IMR-90 (cell line): ENCODE measurements at regions not wholly inside any gene's neighbourhood (a gene's known extent, or its start where the extent isn't known, plus 50 kb on each side); places are given as distances from the start of the nearest gene placed in this dataset.

Experiments used
- ATAC-seq: fragments of 200-7000 bp; cut with Tn5 transposase; 2 replicates; pipeline ENCODE4 v1.9.1; 2020; ENCODE audit warnings: low read depth, mild to moderate bottlenecking, moderate library complexity
- BruUV-seq: library from RNA; stranded (reverse); fragments of 400-500 nt; replicated peaks from 2 replicates; lab custom pipeline; 2021; lab: Mats Ljungman, UMichigan
- CTCF ChIA-PET: fragments of 300-600 bp; formaldehyde crosslinking; extraction: SDS; loops from one replicate; lab custom pipeline; 2021; ENCODE audit warnings: antibody characterized with exemption; lab: Yijun Ruan, JAX
- POLR2A ChIA-PET: fragments of 300-600 bp; sonication (Branson Sonifier 250); formaldehyde crosslinking; loops from one replicate; lab custom pipeline; 2022; ENCODE audit warnings: antibody characterized with exemption; ENCODE audit not compliant: unreplicated experiment; lab: Charles Lee
- DNase-seq: peaks from one replicate; pipeline ENCODE4 v3.0.0; 2013
- H2AFZ ChIP-seq: replicated peaks from 2 replicates; pipeline ENCODE3; 2013; ENCODE audit warnings: low read length, mild to moderate bottlenecking; ENCODE audit not compliant: poor library complexity
- H2AK5ac ChIP-seq: 2 replicates; pipeline ENCODE4 v1.6.1; 2013; ENCODE audit warnings: low read depth, low read length, inconsistent platforms
- H2AK9ac ChIP-seq: replicated peaks from 2 replicates; pipeline ENCODE3; 2013; ENCODE audit warnings: mild to moderate bottlenecking, low read depth, low read length, moderate library complexity; ENCODE audit not compliant: poor library complexity
- H2BK120ac ChIP-seq: 2 replicates; pipeline ENCODE4 v1.6.1; 2013; ENCODE audit warnings: low read depth, low read length, inconsistent platforms
- H2BK15ac ChIP-seq: 3 replicates; pipeline ENCODE4 v1.6.1; 2013; ENCODE audit warnings: low read depth, low read length, inconsistent platforms
- H2BK20ac ChIP-seq: 2 replicates; pipeline ENCODE4 v1.6.1; 2013; ENCODE audit warnings: low read depth, mild to moderate bottlenecking, inconsistent platforms, low read length, moderate library complexity
- H2BK5ac ChIP-seq: 2 replicates; pipeline ENCODE4 v1.6.1; 2013; ENCODE audit warnings: mild to moderate bottlenecking, low read depth, low read length, inconsistent platforms; ENCODE audit not compliant: poor library complexity, severe bottlenecking
- H3K14ac ChIP-seq: replicated peaks from 2 replicates; pipeline ENCODE4 v1.6.1; 2013; ENCODE audit warnings: low read depth, low read length, inconsistent platforms
- H3K18ac ChIP-seq: 2 replicates; pipeline ENCODE4 v1.6.1; 2013; ENCODE audit warnings: low read depth, low read length, control low read depth
- H3K23ac ChIP-seq: 2 replicates; pipeline ENCODE4 v1.6.1; 2013; ENCODE audit warnings: low read depth, low read length, inconsistent platforms
- H3K27ac ChIP-seq: 2 replicates; pipeline ENCODE4 v1.5.1; 2013; ENCODE audit warnings: mild to moderate bottlenecking, control low read depth, low read length; ENCODE audit not compliant: insufficient read depth
- H3K27me3 ChIP-seq: 2 replicates; pipeline ENCODE4 v1.6.1; 2013; ENCODE audit warnings: low read length; ENCODE audit not compliant: control insufficient read depth, insufficient read depth
- H3K36me3 ChIP-seq: 2 replicates; pipeline ENCODE4 v1.6.1; 2013; ENCODE audit warnings: low read length, mixed read lengths; ENCODE audit not compliant: control insufficient read depth, insufficient read depth
- H3K4ac ChIP-seq: 2 replicates; pipeline ENCODE4 v1.6.1; 2013; ENCODE audit warnings: low read depth, low read length, inconsistent platforms
- H3K4me1 ChIP-seq: 2 replicates; pipeline ENCODE4 v1.6.1; 2013; ENCODE audit warnings: low read length, mixed read lengths; ENCODE audit not compliant: control insufficient read depth, insufficient read depth
- H3K4me2 ChIP-seq: 2 replicates; pipeline ENCODE4 v1.6.1; 2013; ENCODE audit warnings: low read depth, mild to moderate bottlenecking, control low read depth, low read length, moderate library complexity
- H3K4me3 ChIP-seq: 2 replicates; pipeline ENCODE4 v1.5.1; 2013; ENCODE audit warnings: low read depth, mild to moderate bottlenecking, control low read depth, low read length, moderate library complexity; ENCODE audit not compliant: insufficient read depth
- H3K56ac ChIP-seq: 2 replicates; pipeline ENCODE4 v1.6.1; 2013; ENCODE audit warnings: low read length, inconsistent platforms; ENCODE audit not compliant: insufficient read depth; ENCODE audit errors: extremely low read depth
- H3K79me1 ChIP-seq, 2 experiments: 2 replicates each; pipeline ENCODE4 v1.6.1; 2013; ENCODE audit warnings: low read length in 2 of 2, inconsistent platforms in 1 of 2, low read depth in 1 of 2
- H3K9ac ChIP-seq: 2 replicates; pipeline ENCODE4 v1.6.1; 2013; ENCODE audit warnings: low read depth, low read length, control low read depth
- H3K9me1 ChIP-seq: 2 replicates; pipeline ENCODE4 v1.6.1; 2013; ENCODE audit warnings: low read length, inconsistent platforms; ENCODE audit not compliant: insufficient read depth
- H3K9me3 ChIP-seq: 2 replicates; pipeline ENCODE4 v1.6.1; 2013; ENCODE audit warnings: low read length; ENCODE audit not compliant: control insufficient read depth, insufficient read depth
- H4K20me1 ChIP-seq: 2 replicates; pipeline ENCODE4 v1.6.1; 2013; ENCODE audit warnings: low read length, inconsistent platforms; ENCODE audit not compliant: insufficient read depth
- H4K5ac ChIP-seq: 2 replicates; pipeline ENCODE4 v1.6.1; 2013; ENCODE audit warnings: mild to moderate bottlenecking, low read depth, low read length, control low read depth
- H4K8ac ChIP-seq, 2 experiments: 2 replicates each; pipeline ENCODE4 v1.6.1; 2013; ENCODE audit warnings: low read depth in 2 of 2, low read length in 2 of 2, control low read depth in 1 of 2, inconsistent platforms in 1 of 2
- H4K91ac ChIP-seq: 2 replicates; pipeline ENCODE4 v1.6.1; 2013; ENCODE audit warnings: low read depth, low read length, inconsistent platforms; ENCODE audit not compliant: insufficient read depth
- BHLHE40 ChIP-seq: fragments of 150-350 bp; IDR thresholded peaks from 2 replicates; pipeline ENCODE4 v1.6.1; 2016; ENCODE audit warnings: mild to moderate bottlenecking, low read depth, low read length
- CEBPB ChIP-seq: IDR thresholded peaks from 2 replicates; pipeline ENCODE4 v1.6.1; 2012; ENCODE audit warnings: low read depth, low read length, improper control_type of control experiment
- CHD1 ChIP-seq: IDR thresholded peaks from 2 replicates; pipeline ENCODE4 v1.6.1; 2012; ENCODE audit warnings: low read depth, low read length, improper control_type of control experiment
- MAFK ChIP-seq: IDR thresholded peaks from 2 replicates; pipeline ENCODE4 v1.6.1; 2012; ENCODE audit warnings: low read depth, low read length, improper control_type of control experiment
- MAZ ChIP-seq: IDR thresholded peaks from 2 replicates; pipeline ENCODE4 v1.6.1; 2012; ENCODE audit warnings: low read depth, mild to moderate bottlenecking, low read length, improper control_type of control experiment, moderate library complexity, borderline replicate concordance
- MXI1 ChIP-seq: IDR thresholded peaks from 2 replicates; pipeline ENCODE4 v1.6.1; 2012; ENCODE audit warnings: low read depth, mild to moderate bottlenecking, low read length, moderate library complexity, borderline replicate concordance
- NFE2L2 ChIP-seq: fragments of 150-350 bp; IDR thresholded peaks from 2 replicates; pipeline ENCODE4 v1.6.1; 2016; ENCODE audit warnings: low read depth, mild to moderate bottlenecking, low read length
- POLR2A ChIP-seq: IDR thresholded peaks from 2 replicates; pipeline ENCODE4 v1.6.1; 2012; ENCODE audit warnings: mild to moderate bottlenecking, low read depth, low read length
- RAD21 ChIP-seq: IDR thresholded peaks from 2 replicates; pipeline ENCODE4 v1.6.1; 2012; ENCODE audit warnings: low read length, improper control_type of control experiment
- RCOR1 ChIP-seq: IDR thresholded peaks from 2 replicates; pipeline ENCODE4 v1.6.1; 2012; ENCODE audit warnings: mild to moderate bottlenecking, low read length, improper control_type of control experiment; ENCODE audit not compliant: insufficient replicate concordance
- RFX5 ChIP-seq: IDR thresholded peaks from 2 replicates; pipeline ENCODE4 v1.8.0; 2012; ENCODE audit warnings: low read depth, mild to moderate bottlenecking, low read length, moderate library complexity
- SMC3 ChIP-seq: fragments of 150-350 bp; IDR thresholded peaks from 2 replicates; pipeline ENCODE4 v1.6.1; 2016; ENCODE audit warnings: low read depth, mild to moderate bottlenecking, antibody characterized with exemption, low read length, moderate library complexity
- WGBS, 2 experiments: methylation state at CpG; one replicate each; pipeline versions ENCODE4 v1.1.5 to v1.1.7; 2013; ENCODE audit warnings: missing lambda C conversion rate in 2 of 2; ENCODE audit not compliant: insufficient read length in 1 of 2; ENCODE audit errors: extremely low coverage in 2 of 2; 5-methylcytosine and 5-hydroxymethylcytosine counted together
- dilution Hi-C: fragments of 300-500 bp; cut with HindIII; formaldehyde crosslinking; loops from one replicate; pipeline ENCODE4 v1.14.3; 2018; ENCODE audit warnings: low sequenced_read_pairs; ENCODE audit not compliant: unreplicated experiment
- in situ Hi-C: fragments of 300-500 bp; cut with MboI; formaldehyde crosslinking; loops from 3 replicates; pipeline ENCODE4 v1.14.3; 2019; ENCODE audit warnings: low sequenced_read_pairs, inconsistent platforms, mixed read lengths
- intact Hi-C: fragments of 100-400 bp; cut with micrococcal nuclease; formaldehyde crosslinking; loops from 2 replicates; pipeline ENCODE4 v1.10.0; 2022
- TF ChIP-seq, protein P1 (sequence below): conservative IDR thresholded peaks from 2 replicates; pipeline ENCODE4 v1.5.1; 2012; ENCODE audit warnings: mild to moderate bottlenecking, low read depth, low read length, improper control_type of control experiment

GRCh38 chr11:71330996-71331395 lies 78.6 kb upstream of the SHANK2 start:
- no peak overlapping the region for H2AK5ac ChIP-seq
- H3K4me1 ChIP-seq, result no peaks in the 10 kb centered on the region
- H3K79me1 ChIP-seq, result no peaks in the 10 kb centered on the region
- no peak overlapping the region for H4K8ac ChIP-seq
- no peaks in the 10 kb centered on the region for H3K9me1 ChIP-seq
- DNase-seq, result no peak
- ChIA-PET CTCF (no interaction called here), POLR2A (no interaction called here)
- no peak overlapping the region for H2BK15ac ChIP-seq
- intact Hi-C loops (no loop called here), in situ Hi-C loops (no loop called here), dilution Hi-C loops (no loop called here)
- H3K27ac ChIP-seq, result no peak overlapping the region
- no peak for TF ChIP-seq RFX5
- TF ChIP-seq, protein P1, sequence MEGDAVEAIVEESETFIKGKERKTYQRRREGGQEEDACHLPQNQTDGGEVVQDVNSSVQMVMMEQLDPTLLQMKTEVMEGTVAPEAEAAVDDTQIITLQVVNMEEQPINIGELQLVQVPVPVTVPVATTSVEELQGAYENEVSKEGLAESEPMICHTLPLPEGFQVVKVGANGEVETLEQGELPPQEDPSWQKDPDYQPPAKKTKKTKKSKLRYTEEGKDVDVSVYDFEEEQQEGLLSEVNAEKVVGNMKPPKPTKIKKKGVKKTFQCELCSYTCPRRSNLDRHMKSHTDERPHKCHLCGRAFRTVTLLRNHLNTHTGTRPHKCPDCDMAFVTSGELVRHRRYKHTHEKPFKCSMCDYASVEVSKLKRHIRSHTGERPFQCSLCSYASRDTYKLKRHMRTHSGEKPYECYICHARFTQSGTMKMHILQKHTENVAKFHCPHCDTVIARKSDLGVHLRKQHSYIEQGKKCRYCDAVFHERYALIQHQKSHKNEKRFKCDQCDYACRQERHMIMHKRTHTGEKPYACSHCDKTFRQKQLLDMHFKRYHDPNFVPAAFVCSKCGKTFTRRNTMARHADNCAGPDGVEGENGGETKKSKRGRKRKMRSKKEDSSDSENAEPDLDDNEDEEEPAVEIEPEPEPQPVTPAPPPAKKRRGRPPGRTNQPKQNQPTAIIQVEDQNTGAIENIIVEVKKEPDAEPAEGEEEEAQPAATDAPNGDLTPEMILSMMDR, result no peak
- TF ChIP-seq MXI1, result no peak
- TF ChIP-seq NFE2L2, result no peak
- TF ChIP-seq MAZ, result no peak
- no peak for TF ChIP-seq RCOR1
- no peak for TF ChIP-seq RAD21
- no peak for TF ChIP-seq SMC3
- no peak for TF ChIP-seq BHLHE40
- no peak for TF ChIP-seq POLR2A
- no peak for TF ChIP-seq MAFK
- no peak for TF ChIP-seq CEBPB
- TF ChIP-seq CHD1, result no peak
- H3K4ac ChIP-seq, result no peak overlapping the region
- peaks cover 6% of the 10 kb centered on the region; the same call in 1 of the 2 replicates for H3K9me3 ChIP-seq
- no peak overlapping the region for H2BK20ac ChIP-seq
- H2AFZ ChIP-seq, result no peak overlapping the region
- H2BK5ac ChIP-seq, result no peak overlapping the region
- ATAC-seq, result no peak
- H3K18ac ChIP-seq, result no peak overlapping the region
- H3K4me2 ChIP-seq, result no peak overlapping the region
- no TSS peak for BruUV-seq
- no peak overlapping the region for H2BK120ac ChIP-seq
- no peak overlapping the region for H3K4me3 ChIP-seq
- H3K36me3 ChIP-seq, result no peaks in the 10 kb centered on the region
- no peak overlapping the region for H4K91ac ChIP-seq
- no peak overlapping the region for H3K14ac ChIP-seq
- no peak overlapping the region for H2AK9ac ChIP-seq
- no peak overlapping the region for H3K9ac ChIP-seq
- no CpG with 5 or more reads among the region's 3 CpGs for WGBS, 2 experiments
- H3K56ac ChIP-seq, result no peak overlapping the region
- H4K5ac ChIP-seq, result no peak overlapping the region
- H3K27me3 ChIP-seq, result peaks cover 25% of the 10 kb centered on the region
- no peak overlapping the region for H3K23ac ChIP-seq
- H4K20me1 ChIP-seq, result no peaks in the 10 kb centered on the region
